GM12878 (cell line): ENCODE measurements at regions not wholly inside any gene's neighbourhood (a gene's known extent, or its start where the extent isn't known, plus 50 kb on each side); places are given as distances from the start of the nearest gene placed in this dataset.

Source experiments
- ATAC-seq: fragments of 200-7000 bp; cut with Tn5 transposase; 3 replicates; pipeline ENCODE4 v1.9.1; 2020; ENCODE audit warnings: mild to moderate bottlenecking, moderate library complexity
- BruUV-seq: library from RNA; stranded (reverse); fragments of 400-500 nt; replicated peaks from 2 replicates; lab custom pipeline; 2021; lab: Mats Ljungman, UMichigan
- CTCF ChIA-PET: fragments of 300-600 bp; sonication (Branson Sonifier 250); formaldehyde crosslinking; extraction: SDS; loops from one replicate; lab custom pipeline; 2021; ENCODE audit warnings: inconsistent platforms; lab: Yijun Ruan, JAX
- POLR2A ChIA-PET: fragments of 350-600 bp; formaldehyde crosslinking; extraction: SDS; loops from one replicate; lab custom pipeline; 2021; ENCODE audit warnings: inconsistent platforms; lab: Charles Lee
- RAD21 ChIA-PET: fragments of 300-600 bp; sonication (Branson Sonifier 250); formaldehyde crosslinking; loops from one replicate; lab custom pipeline; 2023; ENCODE audit warnings: antibody characterized with exemption; ENCODE audit not compliant: unreplicated experiment; lab: Charles Lee
- SMC1A ChIA-PET: fragments of 300-600 bp; sonication (Branson Sonifier 250); formaldehyde crosslinking; loops from one replicate; lab custom pipeline; 2023; ENCODE audit not compliant: unreplicated experiment, uncharacterized antibody; lab: Charles Lee
- DNase-seq: peaks from one replicate; pipeline ENCODE4 v3.0.0-alpha.2; 2011; ENCODE audit warnings: low read depth, low spot score
- FAIRE-seq: peaks from 3 replicates; lab custom pipeline; 2011; peaks lifted over from hg19 to GRCh38; lab: Jason Lieb, UNC
- H2AFZ ChIP-seq: 2 replicates; pipeline ENCODE4 v1.6.0; 2011; ENCODE audit warnings: low read depth, low read length, control low read depth; ENCODE audit not compliant: control insufficient read depth
- H3K27ac ChIP-seq: 2 replicates; pipeline ENCODE4 v1.5.1; 2011; ENCODE audit warnings: control low read depth; ENCODE audit not compliant: control insufficient read depth, insufficient read depth
- H3K27me3 ChIP-seq, 2 experiments: replicated peaks in 1 of 2; 2 replicates each; pipeline versions ENCODE4 v1.6.0 to v1.6.1; 2011; ENCODE audit warnings: low read length in 1 of 2; ENCODE audit not compliant: control insufficient read depth in 2 of 2, insufficient read depth in 2 of 2
- H3K36me3 ChIP-seq, 2 experiments: 2 replicates each; pipeline ENCODE4 v1.5.1; 2011; ENCODE audit warnings: low read length in 1 of 2; ENCODE audit not compliant: control insufficient read depth in 2 of 2, insufficient read depth in 2 of 2
- H3K4me1 ChIP-seq: 2 replicates; pipeline ENCODE4 v1.6.1; 2011; ENCODE audit warnings: mild to moderate bottlenecking, low read length, moderate library complexity, mixed read lengths; ENCODE audit not compliant: control insufficient read depth, insufficient read depth
- H3K4me2 ChIP-seq: 2 replicates; pipeline ENCODE4 v1.6.0; 2011; ENCODE audit warnings: control low read depth; ENCODE audit not compliant: control insufficient read depth, insufficient read depth
- H3K4me3 ChIP-seq: fragments of 200-600 bp; sonication (generic); 2 replicates; pipeline ENCODE4 v1.5.1; 2016
- H3K79me2 ChIP-seq: 2 replicates; pipeline ENCODE4 v1.6.0; 2011; ENCODE audit warnings: low read length; ENCODE audit not compliant: control insufficient read depth, insufficient read depth
- H3K9ac ChIP-seq: 2 replicates; pipeline ENCODE4 v1.8.0; 2011; ENCODE audit warnings: low read length, control low read depth, mixed read lengths; ENCODE audit not compliant: control insufficient read depth, insufficient read depth
- H3K9me3 ChIP-seq: replicated peaks from 3 replicates; pipeline ENCODE4 v1.5.1; 2011; ENCODE audit warnings: mild to moderate bottlenecking, low read length; ENCODE audit not compliant: control insufficient read depth, insufficient read depth
- H4K20me1 ChIP-seq: 2 replicates; pipeline ENCODE4 v1.6.0; 2011; ENCODE audit not compliant: control insufficient read depth, insufficient read depth
- E2F4 ChIP-seq: IDR thresholded peaks from 2 replicates; pipeline ENCODE4 v1.6.1; 2012; ENCODE audit warnings: low read depth, low read length, improper control_type of control experiment
- E2F8 ChIP-seq: fragments of 450-650 bp; IDR thresholded peaks from 2 replicates; pipeline ENCODE4 v1.6.1; 2018; ENCODE audit warnings: mild to moderate bottlenecking, low read depth, moderate library complexity; ENCODE audit not compliant: partially characterized antibody
- EED ChIP-seq: sonication (generic); IDR thresholded peaks from 2 replicates; pipeline ENCODE4 v1.6.1; 2016; ENCODE audit warnings: antibody characterized with exemption, low read depth
- JUNB ChIP-seq: IDR thresholded peaks from 2 replicates; pipeline ENCODE4 v1.6.1; 2016; ENCODE audit warnings: antibody characterized with exemption, mild to moderate bottlenecking
- MTA3 ChIP-seq: IDR thresholded peaks from 2 replicates; pipeline ENCODE4 v1.6.1; 2012; ENCODE audit warnings: low read length, inconsistent platforms, borderline replicate concordance
- PAX5 ChIP-seq: IDR thresholded peaks from 2 replicates; pipeline ENCODE4 v1.6.1; 2011; ENCODE audit warnings: low read depth, low read length, borderline replicate concordance
- SP1 ChIP-seq: IDR thresholded peaks from one replicate; pipeline ENCODE4 v1.6.1; 2011; ENCODE audit warnings: low read depth, low read length
- TCF3 ChIP-seq: IDR thresholded peaks from 2 replicates; pipeline ENCODE4 v1.6.1; 2012; ENCODE audit warnings: low read depth, mild to moderate bottlenecking, low read length, borderline replicate concordance; ENCODE audit not compliant: insufficient read depth
- ZBTB11 ChIP-seq: fragments of 450-650 bp; formaldehyde crosslinking; IDR thresholded peaks from 2 replicates; pipeline ENCODE4 v1.5.0; 2022; ENCODE audit warnings: mild to moderate bottlenecking, missing genetic modification characterization
- WGBS: methylation state at CpG from one replicate; pipeline ENCODE4 v1.1.6; 2016; ENCODE audit warnings: low lambda C conversion rate; ENCODE audit not compliant: insufficient replicate concordance, insufficient coverage; ENCODE audit errors: missing lambda C conversion rate; 5-methylcytosine and 5-hydroxymethylcytosine counted together
- in situ Hi-C: fragments of 300-500 bp; cut with MboI; formaldehyde crosslinking; loops from 9 replicates; pipeline ENCODE4 v1.14.3; 2018; ENCODE audit warnings: mixed read lengths
- intact Hi-C: fragments of 100-400 bp; cut with micrococcal nuclease; formaldehyde crosslinking; loops from one replicate; pipeline ENCODE4 v1.14.2; 2022; ENCODE audit not compliant: unreplicated experiment
- TF ChIP-seq, protein P1 (sequence below): fragments of 150-350 bp; IDR thresholded peaks from 2 replicates; pipeline ENCODE4 v1.6.1; 2016; ENCODE audit warnings: low read depth, low read length
- TF ChIP-seq, protein P2 (sequence below): IDR thresholded peaks from 2 replicates; pipeline ENCODE4 v1.6.1; 2011; ENCODE audit warnings: low read depth, mild to moderate bottlenecking, low read length, moderate library complexity, borderline replicate concordance; ENCODE audit errors: extremely low read depth

DNA sequence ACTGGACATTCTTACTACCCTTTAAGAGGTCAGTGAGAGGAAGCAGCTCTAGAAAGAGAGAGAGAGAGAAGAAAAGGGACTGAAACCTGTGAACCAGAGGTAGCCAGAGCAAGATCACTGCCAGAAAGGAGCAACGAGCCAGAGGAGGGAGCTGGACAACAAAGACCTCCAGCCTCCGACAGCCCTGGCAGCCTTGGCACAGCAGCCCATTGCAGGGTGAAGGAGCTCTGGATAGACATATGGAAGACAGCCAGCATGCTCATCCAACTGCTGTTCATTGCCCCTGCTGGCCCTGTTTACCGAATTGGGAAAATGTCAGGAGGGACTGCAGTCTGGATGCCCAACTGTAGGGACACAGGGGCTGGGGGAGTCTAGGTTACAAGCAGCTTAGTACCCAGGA is 228.4 kb upstream of the SLC35G4 start (continued):
- TF ChIP-seq E2F8, result no peak
- TF ChIP-seq, protein P1, sequence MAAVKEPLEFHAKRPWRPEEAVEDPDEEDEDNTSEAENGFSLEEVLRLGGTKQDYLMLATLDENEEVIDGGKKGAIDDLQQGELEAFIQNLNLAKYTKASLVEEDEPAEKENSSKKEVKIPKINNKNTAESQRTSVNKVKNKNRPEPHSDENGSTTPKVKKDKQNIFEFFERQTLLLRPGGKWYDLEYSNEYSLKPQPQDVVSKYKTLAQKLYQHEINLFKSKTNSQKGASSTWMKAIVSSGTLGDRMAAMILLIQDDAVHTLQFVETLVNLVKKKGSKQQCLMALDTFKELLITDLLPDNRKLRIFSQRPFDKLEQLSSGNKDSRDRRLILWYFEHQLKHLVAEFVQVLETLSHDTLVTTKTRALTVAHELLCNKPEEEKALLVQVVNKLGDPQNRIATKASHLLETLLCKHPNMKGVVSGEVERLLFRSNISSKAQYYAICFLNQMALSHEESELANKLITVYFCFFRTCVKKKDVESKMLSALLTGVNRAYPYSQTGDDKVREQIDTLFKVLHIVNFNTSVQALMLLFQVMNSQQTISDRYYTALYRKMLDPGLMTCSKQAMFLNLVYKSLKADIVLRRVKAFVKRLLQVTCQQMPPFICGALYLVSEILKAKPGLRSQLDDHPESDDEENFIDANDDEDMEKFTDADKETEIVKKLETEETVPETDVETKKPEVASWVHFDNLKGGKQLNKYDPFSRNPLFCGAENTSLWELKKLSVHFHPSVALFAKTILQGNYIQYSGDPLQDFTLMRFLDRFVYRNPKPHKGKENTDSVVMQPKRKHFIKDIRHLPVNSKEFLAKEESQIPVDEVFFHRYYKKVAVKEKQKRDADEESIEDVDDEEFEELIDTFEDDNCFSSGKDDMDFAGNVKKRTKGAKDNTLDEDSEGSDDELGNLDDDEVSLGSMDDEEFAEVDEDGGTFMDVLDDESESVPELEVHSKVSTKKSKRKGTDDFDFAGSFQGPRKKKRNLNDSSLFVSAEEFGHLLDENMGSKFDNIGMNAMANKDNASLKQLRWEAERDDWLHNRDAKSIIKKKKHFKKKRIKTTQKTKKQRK, result no peak
- TF ChIP-seq MTA3, result no peak
- no peak for TF ChIP-seq SP1
- TF ChIP-seq JUNB, result no peak
- no peak for TF ChIP-seq EED

- no peak for FAIRE-seq
- TF ChIP-seq ZBTB11 (CRISPR knock-in tag), result no peak
- TF ChIP-seq TCF3, result no peak
- TF ChIP-seq E2F4, result no peak
- no peak for TF ChIP-seq SP1
- TF ChIP-seq, protein P2, sequence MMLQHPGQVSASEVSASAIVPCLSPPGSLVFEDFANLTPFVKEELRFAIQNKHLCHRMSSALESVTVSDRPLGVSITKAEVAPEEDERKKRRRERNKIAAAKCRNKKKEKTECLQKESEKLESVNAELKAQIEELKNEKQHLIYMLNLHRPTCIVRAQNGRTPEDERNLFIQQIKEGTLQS, result no peak
- TF ChIP-seq PAX5, result no peak
Measured at GRCh38 chr18:11379660-11380059, 229.7 kb upstream of the SLC35G4 start.

More at GRCh38 chr18:11379660-11380059, 229.7 kb upstream of the SLC35G4 start:
- in situ Hi-C loops (no loop called here), intact Hi-C loops (loop anchor here (5.0 kb wide), 1 partner anchor 67 kb away; no protein-coding TSS in a partner anchor)
- RAD21 ChIA-PET, result interaction anchor here (1.1 kb wide), 1 partner anchor 71 kb away, joined by 3 read pairs; no protein-coding TSS in a partner anchor
- no peaks in the 10 kb centered on the region for H3K4me1 ChIP-seq
- WGBS, result 64% methylated on average over 10 of the region's 10 CpGs
- H4K20me1 ChIP-seq, result no peaks in the 10 kb centered on the region
- no peak overlapping the region for H2AFZ ChIP-seq
- no peak overlapping the region for H3K4me3 ChIP-seq
- no peaks in the 10 kb centered on the region for H3K9me3 ChIP-seq
- H3K4me2 ChIP-seq, result no peak overlapping the region
- POLR2A ChIA-PET, result no interaction called here
- SMC1A ChIA-PET, result interaction anchor here (0.7 to 1.6 kb wide), 3 partner anchors 68 to 69 kb away, joined by 3 to 4 read pairs (median 4); no protein-coding TSS in a partner anchor
- CTCF ChIA-PET, result interaction anchor here (1.0 to 1.4 kb wide), 3 partner anchors 22 to 174 kb away, joined by 3 to 5 read pairs (median 4); no protein-coding TSS in a partner anchor
- BruUV-seq, result no TSS peak
- DNase-seq (no peak), ATAC-seq (no peak)
- no peaks in the 10 kb centered on the region for H3K36me3 ChIP-seq
- H3K27ac ChIP-seq, result no peak overlapping the region
- no peaks in the 10 kb centered on the region for H3K79me2 ChIP-seq
- no peak overlapping the region for H3K9ac ChIP-seq
- peaks cover 0 to 1% of the 10 kb centered on the region in 2 experiments; a peak in 3 of 4 replicates for H3K27me3 ChIP-seq
